IPS DF 6.9 (cell line): ENCODE measurements at regions not wholly inside any gene's neighbourhood (a gene's known extent, or its start where the extent isn't known, plus 50 kb on each side); places are given as distances from the start of the nearest gene placed in this dataset.

Source experiments
- DNase-seq: peaks from one replicate; pipeline ENCODE4 v3.0.0-alpha.2; 2013; ENCODE audit warnings: low read depth, low spot score
- H3K27ac ChIP-seq: one replicate; pipeline ENCODE4 v1.5.1; 2013; ENCODE audit warnings: low read length, control low read depth
- H3K27me3 ChIP-seq: 2 replicates; pipeline ENCODE4 v1.6.1; 2013; ENCODE audit warnings: mild to moderate bottlenecking, low read length; ENCODE audit not compliant: control insufficient read depth, insufficient read depth
- H3K36me3 ChIP-seq: 2 replicates; pipeline ENCODE4 v1.6.1; 2013; ENCODE audit warnings: low read length; ENCODE audit not compliant: control insufficient read depth, insufficient read depth
- H3K4me1 ChIP-seq: 2 replicates; pipeline ENCODE4 v1.6.1; 2013; ENCODE audit warnings: low read length; ENCODE audit not compliant: control insufficient read depth, insufficient read depth
- H3K4me3 ChIP-seq: 2 replicates; pipeline ENCODE4 v1.5.1; 2013; ENCODE audit warnings: mild to moderate bottlenecking, low read length
- H3K9me3 ChIP-seq: 2 replicates; pipeline ENCODE4 v1.6.1; 2013; ENCODE audit warnings: low read length, inconsistent platforms; ENCODE audit not compliant: control insufficient read depth, insufficient read depth
- WGBS: extraction: QIAGEN DNeasy Blood & Tissue Kit; methylation state at CpG from one replicate; pipeline ENCODE4 v1.1.7; 2013; ENCODE audit warnings: mixed read lengths, missing lambda C conversion rate; ENCODE audit not compliant: insufficient read length, insufficient coverage; 5-methylcytosine and 5-hydroxymethylcytosine counted together

DNA sequence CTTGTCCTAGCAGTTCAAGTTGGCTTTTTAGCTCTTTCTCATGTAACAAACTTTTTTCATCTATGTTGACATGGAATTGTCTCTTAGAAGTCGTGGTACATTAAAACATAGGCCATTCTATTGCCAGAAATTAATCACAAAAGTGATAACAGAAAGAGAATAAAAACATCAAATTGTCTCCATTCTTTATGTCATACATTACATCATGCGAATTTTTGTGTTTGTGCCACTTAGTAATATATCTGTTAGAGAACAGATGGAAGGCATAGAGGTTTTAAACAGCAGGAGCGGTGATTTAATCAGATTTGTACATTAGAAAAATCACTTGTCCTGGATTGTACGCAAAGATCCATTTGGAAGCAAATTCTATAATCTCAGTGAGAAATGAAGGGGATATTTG is 136.5 kb upstream of the CDH20 start:
- H3K27ac ChIP-seq: no peak overlapping the region

DNA sequence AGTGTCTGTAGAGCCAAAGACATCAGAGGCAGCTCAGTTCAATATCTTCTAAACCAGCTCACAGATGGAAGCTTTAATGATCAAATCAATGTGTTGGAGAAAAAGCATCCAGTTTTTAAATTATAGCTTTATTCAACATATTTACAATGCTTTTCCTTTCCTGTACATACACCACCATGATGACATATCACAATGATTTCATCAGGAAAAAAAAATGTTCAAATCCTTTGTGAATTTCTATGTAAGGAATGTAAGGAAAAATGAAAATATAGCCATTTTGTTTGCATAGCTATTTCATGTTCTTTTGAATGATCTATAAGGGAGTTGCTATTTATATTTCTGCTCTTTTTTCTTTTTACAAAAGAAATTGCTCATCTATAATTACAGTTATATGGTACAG is 134.7 kb upstream of the CDH20 start:
- Histone ChIP-seq H3K27me3 (no peaks in the 10 kb centered on the region), H3K4me1 (no peaks in the 10 kb centered on the region), H3K4me3 (no peak overlapping the region), H3K9me3 (no peaks in the 10 kb centered on the region), H3K36me3 (no peaks in the 10 kb centered on the region), H3K27ac (no peak overlapping the region)
- DNase-seq: no peak

More for the DNA sequence above, 136.5 kb upstream of the CDH20 start:
- Histone ChIP-seq H3K9me3 (no peaks in the 10 kb centered on the region), H3K4me3 (no peak overlapping the region), H3K36me3 (no peaks in the 10 kb centered on the region), H3K27me3 (no peaks in the 10 kb centered on the region), H3K4me1 (no peaks in the 10 kb centered on the region)
- WGBS: no CpG with 5 or more reads among the region's 4 CpGs
- DNase-seq: no peak

DNA sequence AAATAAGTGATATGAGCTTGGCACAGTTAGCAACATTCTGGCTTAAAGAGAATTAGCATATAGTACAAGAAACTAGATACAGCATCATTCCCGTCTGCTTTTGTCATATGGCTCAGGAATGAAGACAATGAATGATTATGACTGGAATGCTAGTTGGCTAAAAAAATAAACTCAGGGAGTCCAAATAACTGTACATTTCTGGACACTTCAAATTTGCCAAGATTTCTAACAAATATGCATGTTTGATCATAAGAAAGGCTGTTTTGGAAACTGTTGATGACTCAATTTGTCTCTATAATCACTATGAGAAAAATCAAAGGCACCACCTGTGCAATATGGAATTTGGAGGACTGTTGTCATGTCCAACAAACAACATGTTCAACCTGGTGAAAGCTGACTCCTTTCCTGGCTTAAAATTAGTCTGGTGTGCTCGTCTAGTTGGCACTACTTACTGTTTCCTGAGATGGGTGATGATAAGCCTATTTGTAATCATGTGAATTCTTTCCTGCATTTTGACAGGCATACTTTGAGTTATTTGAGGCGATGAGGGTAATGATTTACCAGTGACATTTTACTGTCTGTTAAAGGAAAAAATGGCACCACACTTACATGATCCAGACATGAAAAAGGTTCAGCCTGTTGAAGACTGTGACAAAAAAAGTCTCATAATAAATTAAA is 133.9 kb upstream of the CDH20 start:
- DNase-seq: no peak
- no peak overlapping the region for H3K4me3 ChIP-seq
- WGBS: no CpG with 5 or more reads among the region's 3 CpGs
- no peaks in the 10 kb centered on the region for H3K27me3 ChIP-seq
- no peaks in the 10 kb centered on the region for H3K36me3 ChIP-seq
- no peaks in the 10 kb centered on the region for H3K4me1 ChIP-seq
- no peak overlapping the region for H3K27ac ChIP-seq
- H3K9me3 ChIP-seq: no peaks in the 10 kb centered on the region

DNA sequence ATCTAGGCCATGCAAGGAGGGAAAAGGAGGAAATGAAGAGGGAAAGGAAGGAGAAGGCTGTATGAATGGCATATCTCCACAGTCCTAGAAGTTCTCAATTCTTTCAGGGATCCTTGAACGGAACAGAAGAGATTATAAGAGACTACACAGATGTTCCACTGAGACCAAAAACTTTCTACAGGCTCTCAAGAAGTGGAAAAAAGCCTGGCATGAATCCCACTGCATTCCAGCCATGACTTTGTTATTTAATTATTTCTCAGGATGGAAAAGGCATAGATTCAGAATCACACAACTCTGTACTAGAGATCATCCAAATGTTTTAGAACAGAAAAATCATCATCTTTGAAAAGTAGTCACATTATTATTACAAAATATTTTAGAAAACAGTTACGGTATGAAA is 131.7 kb upstream of the CDH20 start:
- Histone ChIP-seq H3K36me3 (no peaks in the 10 kb centered on the region), H3K4me3 (no peak overlapping the region), H3K27ac (no peak overlapping the region), H3K4me1 (no peaks in the 10 kb centered on the region), H3K27me3 (no peaks in the 10 kb centered on the region), H3K9me3 (no peaks in the 10 kb centered on the region)
- no CpG with 5 or more reads among the region's 2 CpGs for WGBS
- no peak for DNase-seq

DNA sequence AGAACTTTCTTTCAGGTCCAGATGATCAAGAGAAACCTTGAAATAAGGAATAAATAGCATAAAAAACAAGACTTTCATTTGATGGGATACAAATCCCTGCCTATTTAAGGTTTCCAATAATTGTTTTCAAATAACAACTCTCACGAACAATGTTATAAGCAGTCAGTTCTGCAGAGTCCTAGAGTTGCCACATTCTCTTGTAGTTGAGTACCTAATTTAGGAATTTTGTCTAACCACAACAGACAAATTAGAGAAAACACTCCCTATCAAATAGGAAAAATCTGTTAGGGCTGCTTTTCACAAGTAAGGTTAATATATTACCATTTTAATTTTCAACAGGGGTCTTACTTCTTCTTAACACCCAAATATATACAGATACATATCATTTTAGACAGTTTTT is 130.1 kb upstream of the CDH20 start:
- no CpG with 5 or more reads among the region's 1 CpG for WGBS
- Histone ChIP-seq H3K36me3 (no peaks in the 10 kb centered on the region), H3K27me3 (no peaks in the 10 kb centered on the region), H3K4me1 (no peaks in the 10 kb centered on the region), H3K9me3 (no peaks in the 10 kb centered on the region), H3K4me3 (no peak overlapping the region), H3K27ac (no peak overlapping the region)
- DNase-seq: no peak

DNA sequence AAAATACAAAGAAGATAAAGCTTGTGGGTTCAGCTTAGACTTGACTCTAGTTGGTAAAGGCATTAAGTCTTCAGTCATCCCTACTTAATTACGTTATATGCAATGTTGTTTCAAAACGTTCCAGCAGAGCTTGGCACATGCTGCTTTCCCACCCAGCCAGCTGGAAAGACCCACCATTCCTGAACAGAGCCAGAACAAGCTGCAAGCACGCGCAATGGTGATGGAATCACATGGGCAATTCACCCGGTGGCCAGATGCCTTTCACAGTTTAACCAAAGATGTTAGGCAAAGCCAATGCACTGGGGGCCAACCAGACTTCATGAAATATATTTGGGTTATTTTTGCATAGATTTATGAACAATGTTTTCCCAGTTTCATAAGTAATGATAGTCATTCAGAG is 123.4 kb upstream of the CDH20 start:
- no peaks in the 10 kb centered on the region for H3K4me1 ChIP-seq
- no peak overlapping the region for H3K27ac ChIP-seq
- WGBS: no CpG with 5 or more reads among the region's 5 CpGs
- no peaks in the 10 kb centered on the region for H3K36me3 ChIP-seq
- no peaks in the 10 kb centered on the region for H3K27me3 ChIP-seq
- DNase-seq: no peak
- H3K4me3 ChIP-seq: no peak overlapping the region
- no peaks in the 10 kb centered on the region for H3K9me3 ChIP-seq

DNA sequence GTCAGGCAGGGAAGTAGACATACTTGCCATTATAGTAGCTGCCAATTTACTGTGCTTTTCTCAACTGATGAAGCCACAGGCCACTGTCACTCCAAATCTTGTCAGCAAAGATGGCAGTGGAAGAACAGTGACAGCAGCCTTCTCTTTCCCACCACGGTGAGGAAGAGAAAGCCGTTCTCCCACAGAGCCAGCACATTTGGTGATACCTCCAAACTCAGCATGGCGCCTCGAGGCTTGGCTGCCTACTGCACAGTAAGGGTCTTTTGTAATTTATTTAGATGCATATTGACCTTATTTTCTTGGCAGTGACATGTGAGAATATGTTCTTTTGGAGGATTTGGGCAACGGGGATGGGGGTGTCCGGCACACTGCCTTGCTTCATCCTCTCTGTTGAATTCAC is 117.2 kb upstream of the CDH20 start:
- H3K27ac ChIP-seq: no peak overlapping the region
- no peaks in the 10 kb centered on the region for H3K27me3 ChIP-seq
- no peak overlapping the region for H3K4me3 ChIP-seq
- DNase-seq: no peak
- no peaks in the 10 kb centered on the region for H3K9me3 ChIP-seq
- H3K36me3 ChIP-seq: no peaks in the 10 kb centered on the region
- H3K4me1 ChIP-seq: no peaks in the 10 kb centered on the region; the same call in 1 of the 2 replicates
- WGBS: no CpG with 5 or more reads among the region's 6 CpGs

DNA sequence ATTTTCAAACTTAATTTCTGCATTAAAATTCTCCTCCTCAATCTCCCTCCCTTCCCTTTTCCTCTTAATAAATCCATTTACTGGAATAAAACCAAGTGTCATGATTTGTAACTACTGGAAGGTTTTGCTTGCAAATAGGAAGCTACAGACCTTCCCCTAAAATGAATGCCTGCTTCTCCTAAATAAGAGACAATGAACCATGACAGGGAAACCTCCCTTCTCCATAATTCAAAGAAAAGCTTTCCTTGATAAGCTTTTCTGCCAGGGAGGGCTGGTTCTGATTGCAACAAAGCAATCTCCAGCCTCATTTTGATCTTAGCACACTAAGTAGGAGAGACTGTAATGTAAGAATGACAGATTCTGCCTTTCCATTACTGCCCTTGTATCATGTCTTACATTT is 111.0 kb upstream of the CDH20 start:
- H3K9me3 ChIP-seq: no peaks in the 10 kb centered on the region

DNA sequence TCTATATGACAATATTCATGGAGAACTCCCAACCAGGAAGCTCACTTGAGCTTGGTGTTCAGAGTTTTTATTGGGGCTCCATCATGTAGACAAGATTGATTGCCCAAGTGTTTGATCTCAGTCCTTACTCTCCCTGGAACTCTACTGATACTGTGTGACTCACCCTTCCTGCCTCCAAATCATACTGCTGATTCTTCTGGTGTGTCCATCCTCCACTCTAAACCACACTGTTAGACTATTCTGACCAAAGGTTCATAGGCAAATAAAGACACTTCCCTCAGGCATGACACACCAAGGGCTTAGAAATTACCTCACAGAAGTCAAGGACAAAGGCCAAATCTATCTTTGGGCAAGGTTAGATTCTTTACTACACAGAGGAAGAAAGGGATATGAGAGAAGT is 107.9 kb upstream of the CDH20 start:
- DNase-seq: no peak
- Histone ChIP-seq H3K27ac (no peak overlapping the region), H3K36me3 (no peaks in the 10 kb centered on the region), H3K4me1 (no peaks in the 10 kb centered on the region), H3K27me3 (no peaks in the 10 kb centered on the region), H3K4me3 (no peak overlapping the region), H3K9me3 (no peaks in the 10 kb centered on the region)

More for the DNA sequence above, 111.0 kb upstream of the CDH20 start:
- H3K4me3 ChIP-seq: no peak overlapping the region
- no peak for DNase-seq
- no peaks in the 10 kb centered on the region for H3K4me1 ChIP-seq
- H3K36me3 ChIP-seq: no peaks in the 10 kb centered on the region
- H3K27ac ChIP-seq: no peak overlapping the region
- H3K27me3 ChIP-seq: no peaks in the 10 kb centered on the region

DNA sequence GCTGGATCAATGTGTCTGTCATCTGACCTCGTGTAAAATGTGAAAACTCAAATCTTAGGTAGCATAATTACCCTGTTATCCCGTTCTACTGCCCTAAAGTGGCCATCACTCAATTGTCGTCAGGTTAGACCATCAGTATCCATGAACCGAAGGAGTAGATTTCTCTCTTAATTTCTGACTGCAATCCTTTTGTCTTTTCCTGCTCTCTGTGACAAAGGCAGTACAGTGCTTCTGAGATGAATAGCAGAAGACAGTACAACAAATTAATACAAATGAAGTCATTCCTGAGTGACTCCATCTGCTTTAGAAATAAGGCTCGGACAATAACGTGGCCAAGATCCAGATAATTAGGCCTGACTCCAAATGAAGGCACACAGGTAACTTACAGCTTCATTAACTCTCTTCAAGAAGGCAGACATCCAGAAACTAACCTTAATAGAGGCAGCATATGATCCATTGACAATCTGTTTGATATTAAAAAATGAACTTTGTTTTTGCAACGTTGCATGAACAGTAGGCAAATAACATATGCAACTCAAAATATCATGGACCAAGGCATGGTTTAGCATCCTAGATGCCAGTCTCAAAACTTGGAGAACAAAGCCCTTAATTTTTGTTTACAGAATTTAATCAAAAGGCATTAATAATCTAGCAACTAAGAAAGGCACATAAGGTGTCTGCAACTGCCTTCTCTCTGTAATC is 96.7 kb upstream of the CDH20 start:
- Histone ChIP-seq H3K4me1 (no peaks in the 10 kb centered on the region), H3K36me3 (no peaks in the 10 kb centered on the region), H3K27ac (no peak overlapping the region), H3K27me3 (no peaks in the 10 kb centered on the region), H3K4me3 (no peak overlapping the region), H3K9me3 (no peaks in the 10 kb centered on the region)
- no peak for DNase-seq
- WGBS: no CpG with 5 or more reads among the region's 7 CpGs

DNA sequence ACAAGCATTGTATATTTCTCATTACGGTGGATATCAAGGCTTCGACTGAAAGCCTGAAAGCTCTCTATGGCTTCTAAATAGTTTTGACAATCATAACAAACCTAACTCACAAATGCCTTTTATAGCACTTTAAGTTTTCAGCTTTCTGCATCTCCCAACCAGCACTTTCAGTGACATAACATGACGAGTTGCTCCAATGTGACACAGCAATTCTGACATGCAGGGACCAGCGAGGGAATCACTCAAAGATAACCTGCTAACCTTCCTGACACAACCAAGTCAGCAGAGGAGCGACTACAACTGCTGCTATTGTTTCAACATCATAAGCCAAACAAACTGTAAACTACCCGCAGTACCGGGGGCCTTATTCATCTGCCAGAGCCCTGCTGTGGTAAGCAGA is 95.7 kb upstream of the CDH20 start:
- DNase-seq: no peak
- H3K27ac ChIP-seq: no peak overlapping the region
- whole genome bisulfite sequencing: no CpG with 5 or more reads among the region's 7 CpGs
- H3K4me3 ChIP-seq: no peak overlapping the region
- H3K36me3 ChIP-seq: no peaks in the 10 kb centered on the region
- no peaks in the 10 kb centered on the region for H3K4me1 ChIP-seq
- H3K9me3 ChIP-seq: no peaks in the 10 kb centered on the region
- no peaks in the 10 kb centered on the region for H3K27me3 ChIP-seq
